GM18861 (cell line): ENCODE measurements at regions not wholly inside any gene's neighbourhood (a gene's known extent, or its start where the extent isn't known, plus 50 kb on each side); places are given as distances from the start of the nearest gene placed in this dataset.
"Not testable (repeated sequence)": the region's sequence is repeated elsewhere in the genome, so short reads cannot be mapped to it uniquely, and the experiment has no call there.

ENCODE experiments used
- ATAC-seq: cut with Tn5 transposase; IDR thresholded peaks from one replicate; pipeline ENCODE4 v1.9.1; 2021; ENCODE audit not compliant: unreplicated experiment

GRCh38 chr3:117848606-117849005 is 1139.0 kb downstream of the TUSC7 start:
- no peak for ATAC-seq

- ATAC-seq: no peak
Observed at GRCh38 chr3:117853923-117854668, 1144.5 kb downstream of the TUSC7 start.

- ATAC-seq: no peak
Observed at GRCh38 chr3:117856354-117856753, 1146.8 kb downstream of the TUSC7 start.

GRCh38 chr3:117863146-117863545 is 1153.6 kb downstream of the TUSC7 start:
- ATAC-seq: no peak

GRCh38 chr3:117865338-117865737 is 1155.8 kb downstream of the TUSC7 start:
- no peak for ATAC-seq

DNA sequence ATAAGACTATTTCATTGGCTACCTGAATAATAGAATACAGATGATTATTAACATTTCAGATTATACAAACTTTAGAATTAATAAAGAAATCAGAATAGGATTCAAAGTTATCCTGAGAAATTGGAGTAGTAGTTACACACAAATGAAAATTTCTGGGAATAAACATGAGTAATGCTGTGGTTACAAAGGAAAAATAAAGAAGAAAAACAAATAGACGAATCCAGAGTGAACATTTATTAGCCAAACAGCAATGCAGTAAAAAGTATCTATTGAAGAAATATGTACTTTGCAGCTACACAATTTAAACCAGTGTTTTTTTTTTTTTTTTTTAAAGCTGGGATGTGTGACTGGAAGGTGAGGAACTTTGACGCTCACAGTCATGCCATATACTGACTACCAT is 1159.2 kb downstream of the TUSC7 start:
- no peak for ATAC-seq

DNA sequence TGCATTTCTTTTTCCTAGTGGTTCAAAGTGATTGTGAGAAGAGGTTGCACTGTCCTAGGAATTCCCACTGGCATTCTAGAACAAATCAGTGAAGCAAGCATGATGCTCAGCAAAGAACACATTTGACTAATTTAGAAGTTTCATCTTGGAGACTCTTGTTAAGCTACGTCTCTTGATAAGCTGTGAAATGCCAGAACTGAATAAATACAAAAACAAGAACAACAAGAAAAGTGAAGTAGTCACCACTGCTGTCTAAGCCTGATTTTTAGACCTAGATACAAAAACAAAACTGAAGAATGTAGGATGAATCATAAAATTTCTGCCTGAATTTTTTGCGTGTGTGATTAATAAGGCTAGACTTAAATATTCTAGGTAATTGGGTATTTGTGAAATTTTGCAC is 1162.4 kb downstream of the TUSC7 start:
- no peak for ATAC-seq

GRCh38 chr3:117872594-117873248 is 1161.9 kb downstream of the IGSF11 start:
- ATAC-seq: not testable (repeated sequence)

DNA sequence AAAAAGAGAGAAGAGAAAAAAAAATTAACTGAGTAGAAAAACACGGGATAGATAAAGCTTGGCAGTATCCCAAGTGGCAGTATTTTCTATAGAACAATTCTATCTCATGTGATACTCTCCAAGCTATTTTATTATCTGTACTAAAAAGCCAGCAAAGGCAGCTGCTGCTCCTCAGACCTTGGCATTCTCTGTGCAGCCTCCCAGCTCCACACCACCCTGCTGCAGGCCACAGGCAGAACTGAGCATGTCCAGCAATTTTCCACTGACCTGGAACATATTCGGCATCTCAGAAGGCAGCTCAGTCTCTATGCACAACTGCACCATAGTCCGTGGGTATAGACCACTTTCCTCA is 1161.4 kb downstream of the IGSF11 start:
- ATAC-seq: no peak

- no peak for ATAC-seq
Observed at GRCh38 chr3:117874028-117874690, 1160.5 kb downstream of the IGSF11 start.

DNA sequence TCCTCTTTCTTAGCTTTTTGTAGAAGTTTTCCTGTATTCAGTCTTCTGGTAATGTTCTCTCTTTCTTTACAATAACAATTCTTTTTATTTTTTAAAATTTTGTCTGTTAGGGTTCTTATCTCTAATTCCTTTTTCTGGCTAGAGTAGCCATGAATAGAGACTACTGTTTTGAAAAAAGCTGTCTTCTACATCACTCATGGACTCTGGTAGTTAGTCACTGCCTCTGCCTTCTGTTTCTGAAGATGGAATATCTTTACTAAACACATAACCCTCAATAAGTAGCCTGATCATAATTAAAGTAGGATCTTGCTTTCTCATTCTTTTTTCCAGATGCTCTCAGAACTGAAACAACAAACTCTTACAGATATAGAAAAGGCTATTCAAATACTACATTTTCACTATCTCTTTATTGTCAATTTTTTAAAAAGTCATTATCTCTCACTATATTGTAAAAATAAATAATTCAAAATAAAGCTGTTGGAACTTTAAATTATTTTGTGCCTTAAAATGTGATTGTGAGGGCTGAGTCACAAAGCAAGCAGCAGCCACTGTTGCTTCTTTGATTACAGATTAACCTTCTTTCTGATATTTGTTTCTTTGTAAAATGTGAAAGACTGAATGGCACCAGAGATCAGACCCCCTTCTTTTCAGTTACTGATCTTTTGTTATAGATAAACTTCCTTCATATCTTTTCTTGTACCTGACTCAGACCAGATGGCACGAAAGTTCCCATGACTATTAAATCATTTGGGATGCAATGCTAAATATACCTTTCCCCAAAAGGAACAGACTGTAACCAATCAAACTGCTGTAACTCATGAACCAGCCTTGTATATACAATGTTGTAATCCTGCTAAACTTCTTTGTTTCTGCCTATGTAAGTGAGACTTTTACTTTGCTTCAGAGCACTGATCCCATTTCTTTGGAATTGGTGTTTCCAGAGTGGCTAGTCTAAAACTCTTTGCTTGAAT is 1159.5 kb downstream of the IGSF11 start:
- no peak for ATAC-seq

- no peak for ATAC-seq
Observed at GRCh38 chr3:117875887-117876286, 1158.8 kb downstream of the IGSF11 start.

DNA sequence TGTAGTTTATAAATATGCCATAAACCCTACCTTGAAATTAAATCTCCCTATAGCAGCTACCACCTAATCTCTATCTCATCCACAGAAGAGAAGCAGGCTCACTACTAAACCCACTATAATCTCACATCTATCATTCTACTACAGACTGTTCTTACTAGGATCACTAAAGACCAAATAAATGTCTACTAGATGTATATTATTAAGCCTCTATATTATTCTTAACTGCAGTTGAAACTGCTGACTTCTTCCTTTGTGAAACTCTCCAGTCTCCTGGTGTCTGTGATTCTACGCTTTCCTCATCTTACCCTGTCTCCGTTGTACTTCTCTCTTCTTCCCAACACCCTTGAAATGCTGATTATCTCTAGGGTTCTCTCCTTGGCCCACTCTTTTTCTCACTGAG is 1154.0 kb downstream of the IGSF11 start:
- no peak for ATAC-seq

GRCh38 chr3:117881210-117881609 is 1153.4 kb downstream of the IGSF11 start:
- no peak for ATAC-seq

GRCh38 chr3:117885011-117885441 is 1149.6 kb downstream of the IGSF11 start:
- ATAC-seq: no peak

- no peak for ATAC-seq
Observed at GRCh38 chr3:117886147-117886546, 1148.5 kb downstream of the IGSF11 start.

GRCh38 chr3:117887031-117887430 is 1147.6 kb downstream of the IGSF11 start:
- ATAC-seq: no peak

GRCh38 chr3:117887901-117888300 is 1146.7 kb downstream of the IGSF11 start:
- ATAC-seq: no peak

- no peak for ATAC-seq
Observed at GRCh38 chr3:117892431-117892841, 1142.2 kb downstream of the IGSF11 start.

DNA sequence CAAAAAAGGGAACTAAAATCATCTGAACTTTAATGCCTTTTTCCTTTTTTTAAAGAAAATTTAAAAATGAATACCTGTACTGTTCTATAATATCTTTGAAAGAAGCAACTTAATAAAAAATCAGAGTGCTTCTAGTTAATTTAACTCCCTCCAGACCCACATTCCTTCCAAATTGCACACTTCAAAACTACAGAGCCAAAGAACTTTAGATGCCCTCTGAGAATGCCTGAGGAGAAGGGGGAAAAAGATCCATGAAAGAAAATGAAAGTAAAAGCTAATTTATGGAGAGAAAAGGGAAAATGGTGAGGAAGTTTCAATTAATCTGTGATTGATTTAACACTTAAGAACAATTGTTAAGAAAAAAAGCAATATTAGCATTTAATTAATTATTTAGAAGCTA is 1141.6 kb downstream of the IGSF11 start:
- ATAC-seq: no peak

- ATAC-seq: no peak
Observed at GRCh38 chr3:117893638-117894037, 1141.0 kb downstream of the IGSF11 start.
